ENCODE measurements at regions not wholly inside any gene's neighbourhood (a gene's known extent, or its start where the extent isn't known, plus 50 kb on each side); places are given as distances from the start of the nearest gene placed in this dataset.

- ChIA-PET POLR2A (no interaction called here), CTCF (no interaction called here)
- DNase-seq (ENCODE audit: low read depth, low spot score), result no peak
- H3K9me3 ChIP-seq (ENCODE audit: control insufficient read depth, insufficient read depth, low read length), result no peaks in the 10 kb centered on the region
- H3K4me3 ChIP-seq (ENCODE audit: low read depth, low read length), result no peak overlapping the region
- no peaks in the 10 kb centered on the region for H3K27me3 ChIP-seq (ENCODE audit: control insufficient read depth, insufficient read depth, low read length)
- H3K27ac ChIP-seq (ENCODE audit: low read depth, low read length), result no peak overlapping the region
- no peak for TF ChIP-seq CTCF (IDR thresholded peaks at IDR 0.05; ENCODE audit: low read depth, low read length)
Observed at GRCh38 chr12:83796531-83796930, 1109.8 kb downstream of the TMTC2 start.

DNA sequence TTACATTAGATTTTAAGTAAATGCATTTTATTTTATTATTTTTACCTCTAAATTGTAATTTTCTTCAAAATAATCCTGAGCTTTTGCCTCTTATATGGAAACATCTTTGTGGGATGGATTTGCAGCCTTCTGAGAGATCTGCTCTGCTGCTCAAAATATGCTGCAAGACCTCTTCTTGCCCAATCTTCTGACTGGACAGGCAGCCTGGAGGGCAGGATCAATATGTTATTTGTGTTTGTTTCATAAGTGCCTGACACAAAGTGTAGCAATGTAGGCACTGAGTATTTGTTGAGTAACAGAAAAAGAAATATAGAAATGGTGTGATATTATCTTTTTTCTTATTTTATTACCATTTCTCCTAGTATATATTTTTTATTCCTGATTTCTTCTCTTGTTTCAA is 1106.9 kb downstream of the TMTC2 start:
- no peak for DNase-seq (ENCODE audit: low read depth, low spot score)
- H3K27me3 ChIP-seq (ENCODE audit: control insufficient read depth, insufficient read depth, low read length), result no peaks in the 10 kb centered on the region
- H3K9me3 ChIP-seq (ENCODE audit: control insufficient read depth, insufficient read depth, low read length), result no peaks in the 10 kb centered on the region
- no peak for TF ChIP-seq CTCF (IDR thresholded peaks at IDR 0.05; ENCODE audit: low read depth, low read length)
- CTCF ChIA-PET, result no interaction called here
- no peak overlapping the region for H3K27ac ChIP-seq (ENCODE audit: low read depth, low read length)
- H3K4me3 ChIP-seq (ENCODE audit: low read depth, low read length), result no peak overlapping the region
- POLR2A ChIA-PET, result no interaction called here

- H3K27ac ChIP-seq (ENCODE audit: low read depth, low read length), result no peak overlapping the region
- DNase-seq (ENCODE audit: low read depth, low spot score), result no peak
- no peak for TF ChIP-seq CTCF (IDR thresholded peaks at IDR 0.05; ENCODE audit: low read depth, low read length)
- H3K9me3 ChIP-seq (ENCODE audit: control insufficient read depth, insufficient read depth, low read length), result no peaks in the 10 kb centered on the region
- ChIA-PET POLR2A (no interaction called here), CTCF (no interaction called here)
- H3K27me3 ChIP-seq (ENCODE audit: control insufficient read depth, insufficient read depth, low read length), result no peaks in the 10 kb centered on the region
- H3K4me3 ChIP-seq (ENCODE audit: low read depth, low read length), result no peak overlapping the region
Observed at GRCh38 chr12:83784298-83784890, 1097.7 kb downstream of the TMTC2 start.

DNA sequence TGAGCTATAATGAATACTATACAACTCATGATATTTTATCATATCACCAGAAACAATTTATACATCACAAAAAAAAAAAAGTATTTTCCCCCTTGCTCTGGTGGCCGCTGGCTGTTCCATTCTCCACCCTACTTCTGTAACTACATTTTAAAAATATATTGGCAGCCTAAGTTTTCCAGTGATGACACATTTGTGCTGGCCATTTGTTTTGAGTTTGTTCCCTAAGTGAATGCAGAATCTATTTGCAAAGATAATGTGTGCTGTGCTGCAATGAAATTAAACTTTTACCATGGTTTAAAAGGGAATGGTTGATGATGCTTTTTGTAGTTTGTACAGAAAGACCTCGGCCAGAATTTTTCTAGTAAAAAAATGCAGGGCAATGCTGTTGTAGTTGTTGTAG is 1092.8 kb downstream of the TMTC2 start:
- H3K27me3 ChIP-seq (ENCODE audit: control insufficient read depth, insufficient read depth, low read length), result no peaks in the 10 kb centered on the region
- no peak for TF ChIP-seq CTCF (IDR thresholded peaks at IDR 0.05; ENCODE audit: low read depth, low read length)
- no peak overlapping the region for H3K27ac ChIP-seq (ENCODE audit: low read depth, low read length)
- DNase-seq (ENCODE audit: low read depth, low spot score), result no peak
- H3K4me3 ChIP-seq (ENCODE audit: low read depth, low read length), result no peak overlapping the region
- ChIA-PET CTCF (no interaction called here), POLR2A (no interaction called here)
- H3K9me3 ChIP-seq (ENCODE audit: control insufficient read depth, insufficient read depth, low read length), result no peaks in the 10 kb centered on the region

- TF ChIP-seq CTCF (IDR thresholded peaks at IDR 0.05; ENCODE audit: low read depth, low read length), result no peak
- Histone ChIP-seq H3K27ac (ENCODE audit: low read depth, low read length) (no peak overlapping the region), H3K27me3 (ENCODE audit: control insufficient read depth, insufficient read depth, low read length) (no peaks in the 10 kb centered on the region), H3K4me3 (ENCODE audit: low read depth, low read length) (no peak overlapping the region), H3K9me3 (ENCODE audit: control insufficient read depth, insufficient read depth, low read length) (no peaks in the 10 kb centered on the region; the same call in 1 of the 2 replicates)
- CTCF ChIA-PET, result no interaction called here
- POLR2A ChIA-PET, result no interaction called here
- DNase-seq (ENCODE audit: low read depth, low spot score), result no peak
Observed at GRCh38 chr12:83769151-83769550, 1082.4 kb downstream of the TMTC2 start.

Data from AG04450 (cell line).